ENCODE measurements at regions not wholly inside any gene's neighbourhood (a gene's known extent, or its start where the extent isn't known, plus 50 kb on each side); places are given as distances from the start of the nearest gene placed in this dataset.

- TF ChIP-seq POLR2A (IDR thresholded peaks at IDR 0.05; ENCODE audit: low read depth, low read length), result no peak
- TF ChIP-seq TAF1 (IDR thresholded peaks at IDR 0.05; ENCODE audit: borderline replicate concordance, low read depth, low read length), result no peak
- TF ChIP-seq POLR2AphosphoS5 (IDR thresholded peaks at IDR 0.05; ENCODE audit: low read depth, low read length), result no peak
Measured at GRCh38 chr2:180196419-180196977, 189.4 kb upstream of the CWC22 start.
